Epithelial cell of esophagus (primary cell): ENCODE measurements at regions not wholly inside any gene's neighbourhood (a gene's known extent, or its start where the extent isn't known, plus 50 kb on each side); places are given as distances from the start of the nearest gene placed in this dataset.

Experiments used
- DNase-seq: peaks from one replicate; pipeline ENCODE4 v3.0.0; 2010; ENCODE audit warnings: low read depth
- H3K4me3 ChIP-seq: 2 replicates; pipeline ENCODE4 v1.5.1; 2011; ENCODE audit warnings: mild to moderate bottlenecking, low read length, control low read depth
- CTCF ChIP-seq: IDR thresholded peaks from 2 replicates; pipeline ENCODE4 v1.5.1; 2011; ENCODE audit warnings: low read depth, mild to moderate bottlenecking, low read length, control low read depth, inconsistent platforms; ENCODE audit not compliant: insufficient read depth; ENCODE audit errors: missing control alignments

- no peak overlapping the region for H3K4me3 ChIP-seq
- no peak for DNase-seq
- TF ChIP-seq CTCF, result no peak
Observed at GRCh38 chr5:152070591-152070990, 145.9 kb upstream of the GLRA1 start.

- H3K4me3 ChIP-seq, result no peak overlapping the region
- no peak for TF ChIP-seq CTCF
- DNase-seq, result no peak
Observed at GRCh38 chr5:152066784-152067183, 142.1 kb upstream of the GLRA1 start.

- H3K4me3 ChIP-seq, result no peak overlapping the region
- TF ChIP-seq CTCF, result no peak
- no peak for DNase-seq
Observed at GRCh38 chr5:152063004-152063403, 138.4 kb upstream of the GLRA1 start.

GRCh38 chr5:152061095-152061494 lies 136.4 kb upstream of the GLRA1 start:
- no peak for DNase-seq
- H3K4me3 ChIP-seq, result no peak overlapping the region
- no peak for TF ChIP-seq CTCF

- TF ChIP-seq CTCF, result no peak
- DNase-seq, result no peak
- H3K4me3 ChIP-seq, result no peak overlapping the region
Observed at GRCh38 chr5:152058267-152058666, 133.6 kb upstream of the GLRA1 start.

GRCh38 chr5:152056931-152057330 lies 132.3 kb upstream of the GLRA1 start:
- TF ChIP-seq CTCF, result no peak
- no peak for DNase-seq
- H3K4me3 ChIP-seq, result no peak overlapping the region

- H3K4me3 ChIP-seq, result no peak overlapping the region
- DNase-seq, result no peak
- no peak for TF ChIP-seq CTCF
Observed at GRCh38 chr5:152052470-152052869, 127.8 kb upstream of the GLRA1 start.
